Breast epithelium (tissue), 3 donors: ENCODE measurements at regions not wholly inside any gene's neighbourhood (a gene's known extent, or its start where the extent isn't known, plus 50 kb on each side); places are given as distances from the start of the nearest gene placed in this dataset.

Experiments
- CTCF ChIP-seq, 3 donors: fragments of 450-650 bp; IDR thresholded peaks; one replicate each; pipeline ENCODE4 v1.5.1; 2016 to 2017; ENCODE audit warnings: antibody characterized with exemption in 3 of 3, mild to moderate bottlenecking in 3 of 3, moderate library complexity in 3 of 3
- POLR2A ChIP-seq: fragments of 450-650 bp; IDR thresholded peaks from one replicate; pipeline ENCODE4 v1.6.1; 2016; ENCODE audit warnings: antibody characterized with exemption, mild to moderate bottlenecking, moderate library complexity
- POLR2AphosphoS5 ChIP-seq, 3 donors: sonication (generic); formaldehyde crosslinking; IDR thresholded peaks; one replicate each; pipeline ENCODE4 v1.6.1; 2017; ENCODE audit warnings: antibody characterized with exemption in 3 of 3

- no peak for TF ChIP-seq CTCF (IDR thresholded peaks at IDR 0.05)
- TF ChIP-seq POLR2A = no peak
- TF ChIP-seq POLR2AphosphoS5 (IDR thresholded peaks at IDR 0.05) = no peak
Measured at GRCh38 chr9:73799446-73799845, 647.8 kb downstream of the ANXA1 start.
